Activated naive CD8-positive, alpha-beta T cell treated with anti-CD3 and anti-CD28 coated beads, Interleukin-2, amount 10 ng/mL, durations not matched to agents 7 days and 5 days (primary cell): ENCODE measurements at regions not wholly inside any gene's neighbourhood (a gene's known extent, or its start where the extent isn't known, plus 50 kb on each side); places are given as distances from the start of the nearest gene placed in this dataset.

ENCODE experiments used
- ATAC-seq: fragments of 150-1000 bp; cut with Tn5 transposase; one replicate; pipeline ENCODE4 v1.10.0; 2021; ENCODE audit warnings: low read depth, moderate library complexity
- POLR2A ChIA-PET: fragments of 350-600 bp; sonication (Branson Sonifier 250); formaldehyde crosslinking; loops from one replicate; lab custom pipeline; 2021; ENCODE audit warnings: antibody characterized with exemption; lab: Charles Lee
- DNase-seq: peaks from one replicate; pipeline ENCODE4 v3.0.0; 2021
- H3K27ac Mint-ChIP-seq: one replicate; pipeline ENCODE4 v1.8.0; 2022; ENCODE audit warnings: mild to moderate bottlenecking, mixed read lengths
- H3K27me3 Mint-ChIP-seq: one replicate; pipeline ENCODE4 v1.8.0; 2022; ENCODE audit warnings: mild to moderate bottlenecking, moderate library complexity, mixed read lengths
- H3K36me3 Mint-ChIP-seq: one replicate; pipeline ENCODE4 v1.8.0; 2021; ENCODE audit warnings: mild to moderate bottlenecking, mixed read lengths
- H3K4me1 Mint-ChIP-seq: one replicate; pipeline ENCODE4 v1.8.0; 2021; ENCODE audit warnings: mixed read lengths
- H3K4me3 Mint-ChIP-seq: one replicate; pipeline ENCODE4 v1.8.0; 2022; ENCODE audit warnings: mild to moderate bottlenecking, moderate library complexity, mixed read lengths
- H3K9me3 Mint-ChIP-seq: one replicate; pipeline ENCODE4 v1.8.0; 2021; ENCODE audit warnings: mixed read lengths

DNA sequence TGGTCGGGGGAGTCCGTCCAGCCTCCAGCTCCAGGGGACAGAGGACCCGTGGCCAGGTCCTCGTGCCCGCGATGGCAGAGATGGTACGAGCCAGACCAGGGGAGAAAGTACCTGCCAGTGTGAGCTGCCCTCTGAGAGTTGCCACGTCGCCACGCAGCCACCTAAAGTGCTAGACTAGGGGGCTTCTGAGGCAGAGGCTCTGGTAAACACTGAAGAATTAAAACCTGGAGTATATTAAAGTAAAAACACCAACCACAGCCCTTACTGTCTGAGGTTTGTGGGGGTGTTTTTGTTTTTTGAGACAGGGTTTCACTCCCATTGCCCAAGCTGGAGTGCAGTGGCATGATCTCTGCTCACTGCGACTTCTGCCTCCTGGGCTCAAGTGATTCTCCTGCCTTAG is 60.1 kb upstream of the SORCS2 start:
- peaks cover 3% of the 10 kb centered on the region for H3K4me1 Mint-ChIP-seq
- no peaks in the 10 kb centered on the region for H3K36me3 Mint-ChIP-seq
- POLR2A ChIA-PET: no interaction called here
- H3K27me3 Mint-ChIP-seq: no peaks in the 10 kb centered on the region
- H3K27ac Mint-ChIP-seq: no peak overlapping the region
- DNase-seq (no peak), ATAC-seq (no peak)
- peaks cover 5% of the 10 kb centered on the region for H3K9me3 Mint-ChIP-seq
- no peak overlapping the region for H3K4me3 Mint-ChIP-seq

DNA sequence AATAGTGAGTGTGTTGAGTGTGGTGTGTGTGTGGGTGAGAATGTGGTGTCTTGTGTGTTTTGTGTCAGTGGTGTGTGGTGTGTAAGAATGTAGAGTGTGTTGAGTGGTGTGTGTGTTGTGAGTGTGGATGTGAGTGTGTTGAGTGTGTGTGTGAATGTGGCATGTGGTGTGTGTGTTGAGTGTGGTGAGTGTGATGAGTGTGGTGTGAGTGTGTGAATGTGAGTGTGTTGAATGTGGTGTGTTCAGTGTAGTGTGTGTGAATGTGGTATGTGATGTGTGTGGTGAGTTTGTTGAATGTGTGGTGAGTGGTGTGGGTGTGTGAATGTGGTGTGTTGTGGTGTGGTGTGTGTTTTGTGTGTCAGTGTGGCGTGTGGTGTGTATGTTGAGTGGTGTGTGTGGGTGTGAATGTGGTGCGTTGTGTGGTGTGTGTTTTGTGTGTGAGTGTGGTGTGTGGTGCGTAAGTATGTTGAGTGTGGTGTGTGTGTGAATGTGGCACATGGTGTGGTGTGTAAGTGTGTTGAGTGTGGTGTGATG is 60.8 kb upstream of the SORCS2 start:
- DNase-seq (no peak), ATAC-seq (no peak)
- POLR2A ChIA-PET: no interaction called here
- H3K9me3 Mint-ChIP-seq: peaks cover 5% of the 10 kb centered on the region
- no peaks in the 10 kb centered on the region for H3K36me3 Mint-ChIP-seq
- no peak overlapping the region for H3K27ac Mint-ChIP-seq
- H3K4me1 Mint-ChIP-seq: peaks cover 3% of the 10 kb centered on the region
- H3K4me3 Mint-ChIP-seq: no peak overlapping the region
- no peaks in the 10 kb centered on the region for H3K27me3 Mint-ChIP-seq

DNA sequence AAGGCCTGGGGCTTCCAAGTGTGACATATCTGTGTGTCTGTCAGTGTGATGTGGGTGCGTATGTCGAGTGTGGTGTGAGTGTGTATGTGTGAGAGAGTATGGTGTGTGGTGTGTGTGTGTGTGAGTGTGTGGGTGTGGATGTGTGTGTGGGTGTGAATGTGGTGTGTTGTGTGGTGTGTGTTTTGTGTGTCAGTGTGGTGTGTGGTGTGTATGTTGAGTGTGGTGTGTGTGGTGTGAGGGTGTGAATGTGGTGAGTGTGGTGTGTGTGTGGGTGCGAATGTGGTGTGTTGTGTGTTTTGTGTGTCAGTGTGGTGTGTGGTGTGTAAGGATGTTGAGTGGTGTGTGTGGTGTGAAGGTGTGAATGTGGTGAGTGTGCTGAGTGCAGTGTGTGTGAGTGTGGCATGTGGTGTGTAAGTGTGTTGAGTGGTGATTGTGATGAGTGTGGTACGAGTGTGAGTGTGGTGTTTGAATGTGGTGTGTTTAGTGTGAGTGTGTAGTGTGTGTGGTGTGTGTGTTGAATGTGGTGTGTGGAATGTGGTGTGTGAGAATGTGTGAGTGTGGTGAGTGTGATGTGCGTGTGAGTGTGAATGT is 61.6 kb upstream of the SORCS2 start:
- H3K36me3 Mint-ChIP-seq: no peaks in the 10 kb centered on the region
- peaks cover 5% of the 10 kb centered on the region for H3K9me3 Mint-ChIP-seq
- H3K4me1 Mint-ChIP-seq: peaks cover 3% of the 10 kb centered on the region
- no peak for ATAC-seq
- no peak for DNase-seq
- POLR2A ChIA-PET: no interaction called here
- H3K27me3 Mint-ChIP-seq: no peaks in the 10 kb centered on the region
- H3K4me3 Mint-ChIP-seq: no peak overlapping the region
- H3K27ac Mint-ChIP-seq: no peak overlapping the region

- DNase-seq (no peak), ATAC-seq (no peak)
- Mint-ChIP-seq H3K27me3 (no peaks in the 10 kb centered on the region), H3K4me1 (peaks cover 3% of the 10 kb centered on the region), H3K9me3 (peaks cover 5% of the 10 kb centered on the region), H3K4me3 (no peak overlapping the region), H3K27ac (no peak overlapping the region), H3K36me3 (no peaks in the 10 kb centered on the region)
- POLR2A ChIA-PET: no interaction called here
Observed at GRCh38 chr4:7129871-7130620, 62.2 kb upstream of the GRPEL1 start.

GRCh38 chr4:7128644-7129043 is 60.8 kb upstream of the GRPEL1 start:
- ATAC-seq (no peak), DNase-seq (no peak)
- POLR2A ChIA-PET: no interaction called here
- peaks cover 5% of the 10 kb centered on the region for H3K9me3 Mint-ChIP-seq
- no peaks in the 10 kb centered on the region for H3K4me1 Mint-ChIP-seq
- H3K36me3 Mint-ChIP-seq: no peaks in the 10 kb centered on the region
- no peak overlapping the region for H3K4me3 Mint-ChIP-seq
- peaks cover 2% of the 10 kb centered on the region for H3K27me3 Mint-ChIP-seq
- no peak overlapping the region for H3K27ac Mint-ChIP-seq

GRCh38 chr4:7128234-7128633 is 60.4 kb upstream of the GRPEL1 start:
- DNase-seq (no peak), ATAC-seq (no peak)
- Mint-ChIP-seq H3K4me1 (no peaks in the 10 kb centered on the region), H3K9me3 (peaks cover 3% of the 10 kb centered on the region), H3K27ac (no peak overlapping the region), H3K27me3 (peaks cover 5% of the 10 kb centered on the region), H3K4me3 (no peak overlapping the region), H3K36me3 (no peaks in the 10 kb centered on the region)
- POLR2A ChIA-PET: no interaction called here

GRCh38 chr4:7127576-7127975 is 59.7 kb upstream of the GRPEL1 start:
- peaks cover 7% of the 10 kb centered on the region for H3K27me3 Mint-ChIP-seq
- H3K36me3 Mint-ChIP-seq: no peaks in the 10 kb centered on the region
- no peaks in the 10 kb centered on the region for H3K4me1 Mint-ChIP-seq
- H3K4me3 Mint-ChIP-seq: no peak overlapping the region
- H3K9me3 Mint-ChIP-seq: no peaks in the 10 kb centered on the region
- no peak overlapping the region for H3K27ac Mint-ChIP-seq
- no peak for DNase-seq
- POLR2A ChIA-PET: no interaction called here
- ATAC-seq: no peak

GRCh38 chr4:7126981-7127380 is 59.1 kb upstream of the GRPEL1 start:
- POLR2A ChIA-PET: no interaction called here
- no peaks in the 10 kb centered on the region for H3K9me3 Mint-ChIP-seq
- H3K4me3 Mint-ChIP-seq: no peak overlapping the region
- H3K27me3 Mint-ChIP-seq: peaks cover 7% of the 10 kb centered on the region
- H3K4me1 Mint-ChIP-seq: no peaks in the 10 kb centered on the region
- no peak for DNase-seq
- no peak overlapping the region for H3K27ac Mint-ChIP-seq
- no peak for ATAC-seq
- H3K36me3 Mint-ChIP-seq: no peaks in the 10 kb centered on the region

DNA sequence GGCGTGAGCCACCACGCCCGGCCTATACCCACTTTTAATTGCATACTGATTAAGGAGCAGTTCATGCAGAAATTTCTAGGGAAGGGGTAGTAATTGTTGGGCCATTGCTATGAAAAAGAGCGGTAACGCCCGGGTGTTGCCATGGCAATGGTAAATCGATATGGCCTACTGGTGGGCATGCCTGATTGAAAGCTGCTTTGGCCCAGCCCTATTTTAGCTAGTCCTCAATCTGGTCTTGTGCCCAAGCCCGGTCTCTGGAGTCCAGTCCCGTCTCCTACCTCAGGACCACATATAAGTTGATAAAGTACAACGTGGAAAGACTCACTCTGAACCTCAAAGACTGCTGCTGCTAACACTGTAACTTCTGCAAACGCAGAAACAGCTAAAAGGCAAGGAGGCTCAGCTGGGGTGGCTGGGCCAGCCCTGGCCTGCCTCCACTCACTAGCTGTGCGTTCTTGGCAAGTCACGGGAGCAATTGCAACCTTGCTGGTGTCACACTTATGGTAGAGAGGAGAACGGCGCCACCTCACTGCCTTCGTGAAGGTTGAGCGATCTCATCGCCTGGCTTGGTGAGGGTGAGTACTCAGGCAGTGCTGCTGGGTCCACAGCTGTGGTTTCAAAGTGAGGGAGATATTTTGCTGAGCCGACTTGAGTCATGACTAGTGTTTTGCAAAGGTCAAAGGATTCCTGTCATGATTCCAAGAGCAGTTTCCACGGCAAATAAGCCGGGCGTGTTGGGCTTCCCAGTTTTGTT is 57.0 kb upstream of the GRPEL1 start:
- no peaks in the 10 kb centered on the region for H3K36me3 Mint-ChIP-seq
- ATAC-seq (no peak), DNase-seq (no peak)
- no peaks in the 10 kb centered on the region for H3K9me3 Mint-ChIP-seq
- peaks cover 7% of the 10 kb centered on the region for H3K27me3 Mint-ChIP-seq
- H3K4me3 Mint-ChIP-seq: no peak overlapping the region
- H3K27ac Mint-ChIP-seq: no peak overlapping the region
- H3K4me1 Mint-ChIP-seq: no peaks in the 10 kb centered on the region
- POLR2A ChIA-PET: no interaction called here

- Mint-ChIP-seq H3K9me3 (peaks cover 9% of the 10 kb centered on the region), H3K36me3 (no peaks in the 10 kb centered on the region), H3K27ac (no peak overlapping the region), H3K4me1 (no peaks in the 10 kb centered on the region), H3K4me3 (no peak overlapping the region), H3K27me3 (peaks cover 12% of the 10 kb centered on the region)
- DNase-seq (no peak), ATAC-seq (no peak)
- POLR2A ChIA-PET: no interaction called here
Observed at GRCh38 chr4:7121866-7122653, 54.2 kb upstream of the GRPEL1 start.

DNA sequence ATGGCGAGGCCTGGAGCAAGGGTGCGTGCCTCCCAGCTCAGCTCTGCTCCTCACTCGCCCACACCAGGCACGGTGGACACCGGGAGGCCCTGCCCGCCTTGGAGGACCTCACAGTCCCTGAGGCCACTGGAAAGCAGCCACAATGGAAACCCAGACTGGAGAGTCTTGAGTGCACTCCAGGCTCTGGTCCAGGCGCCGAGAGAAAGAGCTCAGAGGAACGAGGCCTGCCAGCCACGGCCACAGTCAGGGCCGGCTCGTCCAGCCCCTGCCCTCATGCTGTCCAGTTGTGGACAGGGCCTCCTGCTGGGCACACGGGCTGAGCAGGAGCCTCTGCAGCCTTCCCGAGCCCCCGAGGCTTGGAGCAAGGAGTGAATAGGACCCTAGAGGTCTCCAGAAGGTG is 53.3 kb upstream of the GRPEL1 start:
- POLR2A ChIA-PET: no interaction called here
- H3K9me3 Mint-ChIP-seq: peaks cover 9% of the 10 kb centered on the region
- no peak overlapping the region for H3K27ac Mint-ChIP-seq
- peaks cover 13% of the 10 kb centered on the region for H3K27me3 Mint-ChIP-seq
- H3K4me1 Mint-ChIP-seq: no peaks in the 10 kb centered on the region
- DNase-seq (no peak), ATAC-seq (no peak)
- no peak overlapping the region for H3K4me3 Mint-ChIP-seq
- no peaks in the 10 kb centered on the region for H3K36me3 Mint-ChIP-seq

DNA sequence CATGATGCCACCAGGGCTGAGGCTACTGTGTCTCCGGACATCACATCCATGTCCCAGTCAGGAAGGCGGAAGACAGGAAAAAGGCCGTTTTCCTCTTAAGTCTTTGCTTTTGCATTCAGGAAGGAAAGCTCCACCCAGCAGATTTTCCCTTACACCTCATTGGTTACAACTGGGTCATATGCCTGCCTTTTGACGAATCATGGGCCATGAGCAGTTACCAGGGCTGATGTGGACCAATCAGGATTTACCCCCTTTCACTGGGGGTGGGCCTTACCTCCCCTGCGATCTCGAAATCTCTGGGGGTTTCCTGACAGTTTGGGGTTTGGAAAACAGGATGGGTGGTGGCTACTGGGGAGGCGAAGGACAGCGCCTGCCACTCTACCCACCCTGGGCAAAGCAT is 52.5 kb upstream of the GRPEL1 start:
- H3K27ac Mint-ChIP-seq: no peak overlapping the region
- no peak overlapping the region for H3K4me3 Mint-ChIP-seq
- H3K9me3 Mint-ChIP-seq: peaks cover 9% of the 10 kb centered on the region
- DNase-seq: no peak
- H3K4me1 Mint-ChIP-seq: no peaks in the 10 kb centered on the region
- POLR2A ChIA-PET: no interaction called here
- H3K36me3 Mint-ChIP-seq: no peaks in the 10 kb centered on the region
- peaks cover 13% of the 10 kb centered on the region for H3K27me3 Mint-ChIP-seq
- no peak for ATAC-seq
